ENCODE measurements at regions not wholly inside any gene's neighbourhood (a gene's known extent, or its start where the extent isn't known, plus 50 kb on each side); places are given as distances from the start of the nearest gene placed in this dataset.
"Not testable (repeated sequence)": the region's sequence is repeated elsewhere in the genome, so short reads cannot be mapped to it uniquely, and the experiment has no call there.

DNA sequence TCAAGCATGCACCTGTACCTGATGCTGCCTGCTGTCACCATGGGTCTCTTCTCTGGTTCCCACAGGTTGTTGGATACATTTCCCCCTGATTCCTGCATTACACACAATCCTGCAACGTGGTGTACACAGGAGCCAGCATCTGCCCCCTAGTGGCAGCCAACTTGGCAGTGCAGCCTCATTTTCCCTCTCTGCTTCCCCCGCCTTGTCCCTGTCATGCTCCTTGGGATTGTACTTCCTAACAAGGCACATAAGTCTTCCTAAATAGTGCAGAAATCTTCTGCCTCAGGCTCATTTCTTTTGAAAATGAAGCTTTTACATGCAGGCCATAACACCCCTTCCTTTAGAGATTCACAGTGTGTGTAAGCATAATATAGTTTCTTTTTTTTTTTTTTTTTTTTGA lies 387.5 kb downstream of the CCSER2 start:
- peaks cover 0 to 5% (median 0%) of the 10 kb centered on the region in 4 donors for H3K9me3 ChIP-seq
- WGBS: 34% methylated on average over 2 of the region's 2 CpGs
- no peaks in the 10 kb centered on the region for H3K27me3 ChIP-seq
- no peak overlapping the region for H3K4me3 ChIP-seq
- TF ChIP-seq, protein P1, sequence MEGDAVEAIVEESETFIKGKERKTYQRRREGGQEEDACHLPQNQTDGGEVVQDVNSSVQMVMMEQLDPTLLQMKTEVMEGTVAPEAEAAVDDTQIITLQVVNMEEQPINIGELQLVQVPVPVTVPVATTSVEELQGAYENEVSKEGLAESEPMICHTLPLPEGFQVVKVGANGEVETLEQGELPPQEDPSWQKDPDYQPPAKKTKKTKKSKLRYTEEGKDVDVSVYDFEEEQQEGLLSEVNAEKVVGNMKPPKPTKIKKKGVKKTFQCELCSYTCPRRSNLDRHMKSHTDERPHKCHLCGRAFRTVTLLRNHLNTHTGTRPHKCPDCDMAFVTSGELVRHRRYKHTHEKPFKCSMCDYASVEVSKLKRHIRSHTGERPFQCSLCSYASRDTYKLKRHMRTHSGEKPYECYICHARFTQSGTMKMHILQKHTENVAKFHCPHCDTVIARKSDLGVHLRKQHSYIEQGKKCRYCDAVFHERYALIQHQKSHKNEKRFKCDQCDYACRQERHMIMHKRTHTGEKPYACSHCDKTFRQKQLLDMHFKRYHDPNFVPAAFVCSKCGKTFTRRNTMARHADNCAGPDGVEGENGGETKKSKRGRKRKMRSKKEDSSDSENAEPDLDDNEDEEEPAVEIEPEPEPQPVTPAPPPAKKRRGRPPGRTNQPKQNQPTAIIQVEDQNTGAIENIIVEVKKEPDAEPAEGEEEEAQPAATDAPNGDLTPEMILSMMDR (IDR thresholded peaks at IDR 0.05): no peak
- TF ChIP-seq POLR2AphosphoS5 (IDR thresholded peaks at IDR 0.05) (no peak), EP300 (IDR thresholded peaks at IDR 0.05) (no peak), POLR2A (IDR thresholded peaks at IDR 0.05; ENCODE audit: low read depth) (no peak)
- no peaks in the 10 kb centered on the region for H3K36me3 ChIP-seq
- H3K27ac ChIP-seq (replicated peaks in 1 of 4): no peak overlapping the region
- DNase-seq (ENCODE audit: extremely low spot score): no peak
- intact Hi-C loops (cut with DNase I): no loop called here
- H3K4me1 ChIP-seq: no peaks in the 10 kb centered on the region

GRCh38 chr10:84718877-84719616 lies 390.7 kb downstream of the CCSER2 start:
- Histone ChIP-seq H3K36me3 (no peaks in the 10 kb centered on the region), H3K4me3 (no peak overlapping the region), H3K4me1 (no peaks in the 10 kb centered on the region), H3K27ac (replicated peaks in 1 of 4) (no peak overlapping the region), H3K9me3 (peaks cover 0 to 5% (median 0%) of the 10 kb centered on the region in 4 donors), H3K27me3 (no peaks in the 10 kb centered on the region)
- 81% methylated on average over 3 of the region's 3 CpGs for WGBS
- no peak for DNase-seq (ENCODE audit: extremely low spot score)
- TF ChIP-seq EP300 (IDR thresholded peaks at IDR 0.05): no peak
- TF ChIP-seq POLR2A (IDR thresholded peaks at IDR 0.05; ENCODE audit: low read depth): no peak
- no peak for TF ChIP-seq POLR2AphosphoS5 (IDR thresholded peaks at IDR 0.05)
- TF ChIP-seq, protein P1 (IDR thresholded peaks at IDR 0.05): no peak
- intact Hi-C loops (cut with DNase I): no loop called here

DNA sequence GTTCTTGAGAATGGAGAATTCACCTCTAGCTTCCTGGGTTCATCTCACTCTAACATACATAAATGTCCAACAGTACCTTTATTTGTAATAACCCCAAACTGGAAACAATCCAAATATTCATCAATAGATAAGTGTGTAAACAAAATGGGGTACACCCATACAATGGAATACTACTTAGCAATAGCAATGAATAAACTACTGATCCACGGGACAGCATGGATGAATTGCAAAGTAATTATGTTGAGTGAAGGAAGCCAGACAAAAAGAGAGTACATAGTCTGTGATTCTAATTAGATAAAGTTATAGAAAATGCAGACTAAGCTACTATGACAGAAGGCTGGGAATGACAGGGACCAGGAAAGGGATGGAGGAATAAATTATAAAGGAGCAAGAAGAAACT lies 391.3 kb downstream of the CCSER2 start:
- H3K4me1 ChIP-seq: no peaks in the 10 kb centered on the region
- peaks cover 0 to 3% (median 0%) of the 10 kb centered on the region in 4 donors for H3K9me3 ChIP-seq
- TF ChIP-seq, protein P1 (IDR thresholded peaks at IDR 0.05): no peak
- no peak for TF ChIP-seq EP300 (IDR thresholded peaks at IDR 0.05)
- TF ChIP-seq POLR2A (IDR thresholded peaks at IDR 0.05; ENCODE audit: low read depth): no peak
- TF ChIP-seq POLR2AphosphoS5 (IDR thresholded peaks at IDR 0.05): no peak
- H3K36me3 ChIP-seq: no peaks in the 10 kb centered on the region
- 68% methylated on average over 1 of the region's 1 CpG for WGBS
- intact Hi-C loops (cut with DNase I): no loop called here
- H3K27ac ChIP-seq (replicated peaks in 1 of 4): no peak overlapping the region
- no peaks in the 10 kb centered on the region for H3K27me3 ChIP-seq
- DNase-seq (ENCODE audit: extremely low spot score): no peak
- no peak overlapping the region for H3K4me3 ChIP-seq

DNA sequence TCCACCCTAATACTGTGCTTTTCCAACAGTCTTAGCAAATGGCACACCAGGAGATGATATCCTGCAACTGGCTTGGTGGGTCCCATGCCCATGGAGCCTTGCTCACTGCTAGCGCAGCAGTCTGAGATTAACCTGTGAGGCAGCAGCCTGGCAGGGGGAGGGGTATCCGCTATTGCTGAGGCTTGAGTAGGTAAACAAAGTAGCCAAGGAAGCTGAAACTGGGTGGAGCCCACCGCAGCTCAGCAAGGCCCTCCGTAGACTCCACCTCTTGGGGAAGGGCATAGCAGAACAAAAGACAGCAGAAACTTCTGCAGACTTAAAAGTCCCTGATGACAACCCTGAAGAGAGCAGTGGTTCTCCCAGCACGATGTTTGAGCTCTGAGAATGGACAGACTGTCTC lies 399.0 kb downstream of the CCSER2 start:
- TF ChIP-seq POLR2AphosphoS5 (IDR thresholded peaks at IDR 0.05): no peak
- TF ChIP-seq POLR2A (IDR thresholded peaks at IDR 0.05; ENCODE audit: low read depth): no peak
- TF ChIP-seq, protein P1 (IDR thresholded peaks at IDR 0.05): no peak
- TF ChIP-seq EP300 (IDR thresholded peaks at IDR 0.05): no peak
- WGBS: 84% methylated on average over 5 of the region's 5 CpGs

GRCh38 chr10:84739126-84739525 lies 410.7 kb downstream of the CCSER2 start:
- H3K36me3 ChIP-seq; H3K4me1 ChIP-seq; H3K27me3 ChIP-seq; H3K9me3 ChIP-seq; DNase-seq (ENCODE audit: extremely low spot score); intact Hi-C loops (cut with DNase I); H3K27ac ChIP-seq (replicated peaks in 1 of 4); H3K4me3 ChIP-seq: not testable (repeated sequence)
- 76% methylated on average over 9 of the region's 9 CpGs for WGBS

More for the DNA sequence above, 399.0 kb downstream of the CCSER2 start:
- Histone ChIP-seq H3K4me3 (no peak overlapping the region), H3K27ac (replicated peaks in 1 of 4) (no peak overlapping the region), H3K27me3 (peaks cover 0 to 8% (median 0%) of the 10 kb centered on the region in 4 donors), H3K36me3 (no peaks in the 10 kb centered on the region), H3K4me1 (no peaks in the 10 kb centered on the region), H3K9me3 (no peaks in the 10 kb centered on the region)
- DNase-seq (ENCODE audit: extremely low spot score): no peak
- intact Hi-C loops (cut with DNase I): no loop called here
